WTC11 (cell line): ENCODE measurements at regions not wholly inside any gene's neighbourhood (a gene's known extent, or its start where the extent isn't known, plus 50 kb on each side); places are given as distances from the start of the nearest gene placed in this dataset.

Source experiments
- ATF1 ChIP-seq: sonication (generic); formaldehyde crosslinking; IDR thresholded peaks from 2 replicates; pipeline ENCODE4 v1.8.1; 2023; ENCODE audit warnings: mild to moderate bottlenecking, moderate library complexity, missing genetic modification reagents
- ETV6 ChIP-seq: sonication (generic); formaldehyde crosslinking; IDR thresholded peaks from 2 replicates; pipeline ENCODE4 v1.8.1; 2022; ENCODE audit warnings: mild to moderate bottlenecking, missing genetic modification reagents
- MXD4 ChIP-seq: fragments of 250-450 bp; sonication (Bioruptor Pico); IDR thresholded peaks from 2 replicates; pipeline ENCODE4 v1.8.0; 2021; ENCODE audit warnings: mild to moderate bottlenecking, moderate library complexity, borderline replicate concordance
- NFYB ChIP-seq: sonication (generic); formaldehyde crosslinking; conservative IDR thresholded peaks from 2 replicates; pipeline ENCODE4 v1.8.0; 2022; ENCODE audit warnings: low read depth, missing genetic modification reagents
- TF ChIP-seq, protein P1 (sequence below): fragments of 200-600 bp; IDR thresholded peaks from 2 replicates; pipeline ENCODE4 v1.8.0; 2022; ENCODE audit warnings: antibody characterized with exemption
- TF ChIP-seq, protein P2 (sequence below): sonication (generic); formaldehyde crosslinking; conservative IDR thresholded peaks from 2 replicates; pipeline ENCODE4 v1.8.1; 2023; ENCODE audit warnings: mild to moderate bottlenecking, low read depth, missing genetic modification reagents, moderate library complexity
- TF ChIP-seq, protein P3 (sequence below): sonication (generic); formaldehyde crosslinking; IDR thresholded peaks from 2 replicates; pipeline ENCODE4 v1.8.0; 2022; ENCODE audit warnings: mild to moderate bottlenecking, missing genetic modification reagents
- TF ChIP-seq, protein P4 (sequence below): sonication (generic); formaldehyde crosslinking; IDR thresholded peaks from 2 replicates; pipeline ENCODE4 v1.8.1; 2023; ENCODE audit warnings: mild to moderate bottlenecking, moderate library complexity, missing genetic modification reagents
- TF ChIP-seq, protein P5 (sequence below): sonication (generic); formaldehyde crosslinking; IDR thresholded peaks from 2 replicates; pipeline ENCODE4 v1.8.1; 2022; ENCODE audit warnings: low read depth, mild to moderate bottlenecking, moderate library complexity, missing genetic modification reagents, borderline replicate concordance

DNA sequence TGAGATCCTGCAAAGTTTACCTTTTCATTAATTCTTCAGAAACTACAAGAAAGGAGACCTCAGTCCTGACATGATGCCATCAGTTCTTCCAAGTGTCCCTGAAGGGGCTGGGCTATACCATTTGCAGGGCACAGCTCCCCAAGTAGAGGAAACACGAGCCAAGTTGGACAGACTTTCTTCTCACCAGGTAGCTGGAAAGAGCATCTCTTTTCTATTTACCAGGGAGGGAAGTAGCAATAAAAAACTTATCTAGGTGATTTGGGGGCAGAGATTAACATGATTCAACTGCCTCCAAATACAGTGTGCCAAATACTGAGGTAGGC is 103.9 kb upstream of the KCND3 start:
- no peak for TF ChIP-seq ETV6 (CRISPR knock-in tag)
- TF ChIP-seq, protein P1, sequence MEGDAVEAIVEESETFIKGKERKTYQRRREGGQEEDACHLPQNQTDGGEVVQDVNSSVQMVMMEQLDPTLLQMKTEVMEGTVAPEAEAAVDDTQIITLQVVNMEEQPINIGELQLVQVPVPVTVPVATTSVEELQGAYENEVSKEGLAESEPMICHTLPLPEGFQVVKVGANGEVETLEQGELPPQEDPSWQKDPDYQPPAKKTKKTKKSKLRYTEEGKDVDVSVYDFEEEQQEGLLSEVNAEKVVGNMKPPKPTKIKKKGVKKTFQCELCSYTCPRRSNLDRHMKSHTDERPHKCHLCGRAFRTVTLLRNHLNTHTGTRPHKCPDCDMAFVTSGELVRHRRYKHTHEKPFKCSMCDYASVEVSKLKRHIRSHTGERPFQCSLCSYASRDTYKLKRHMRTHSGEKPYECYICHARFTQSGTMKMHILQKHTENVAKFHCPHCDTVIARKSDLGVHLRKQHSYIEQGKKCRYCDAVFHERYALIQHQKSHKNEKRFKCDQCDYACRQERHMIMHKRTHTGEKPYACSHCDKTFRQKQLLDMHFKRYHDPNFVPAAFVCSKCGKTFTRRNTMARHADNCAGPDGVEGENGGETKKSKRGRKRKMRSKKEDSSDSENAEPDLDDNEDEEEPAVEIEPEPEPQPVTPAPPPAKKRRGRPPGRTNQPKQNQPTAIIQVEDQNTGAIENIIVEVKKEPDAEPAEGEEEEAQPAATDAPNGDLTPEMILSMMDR = no peak
- TF ChIP-seq, protein P2, sequence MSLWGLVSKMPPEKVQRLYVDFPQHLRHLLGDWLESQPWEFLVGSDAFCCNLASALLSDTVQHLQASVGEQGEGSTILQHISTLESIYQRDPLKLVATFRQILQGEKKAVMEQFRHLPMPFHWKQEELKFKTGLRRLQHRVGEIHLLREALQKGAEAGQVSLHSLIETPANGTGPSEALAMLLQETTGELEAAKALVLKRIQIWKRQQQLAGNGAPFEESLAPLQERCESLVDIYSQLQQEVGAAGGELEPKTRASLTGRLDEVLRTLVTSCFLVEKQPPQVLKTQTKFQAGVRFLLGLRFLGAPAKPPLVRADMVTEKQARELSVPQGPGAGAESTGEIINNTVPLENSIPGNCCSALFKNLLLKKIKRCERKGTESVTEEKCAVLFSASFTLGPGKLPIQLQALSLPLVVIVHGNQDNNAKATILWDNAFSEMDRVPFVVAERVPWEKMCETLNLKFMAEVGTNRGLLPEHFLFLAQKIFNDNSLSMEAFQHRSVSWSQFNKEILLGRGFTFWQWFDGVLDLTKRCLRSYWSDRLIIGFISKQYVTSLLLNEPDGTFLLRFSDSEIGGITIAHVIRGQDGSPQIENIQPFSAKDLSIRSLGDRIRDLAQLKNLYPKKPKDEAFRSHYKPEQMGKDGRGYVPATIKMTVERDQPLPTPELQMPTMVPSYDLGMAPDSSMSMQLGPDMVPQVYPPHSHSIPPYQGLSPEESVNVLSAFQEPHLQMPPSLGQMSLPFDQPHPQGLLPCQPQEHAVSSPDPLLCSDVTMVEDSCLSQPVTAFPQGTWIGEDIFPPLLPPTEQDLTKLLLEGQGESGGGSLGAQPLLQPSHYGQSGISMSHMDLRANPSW = no peak
- TF ChIP-seq, protein P3, sequence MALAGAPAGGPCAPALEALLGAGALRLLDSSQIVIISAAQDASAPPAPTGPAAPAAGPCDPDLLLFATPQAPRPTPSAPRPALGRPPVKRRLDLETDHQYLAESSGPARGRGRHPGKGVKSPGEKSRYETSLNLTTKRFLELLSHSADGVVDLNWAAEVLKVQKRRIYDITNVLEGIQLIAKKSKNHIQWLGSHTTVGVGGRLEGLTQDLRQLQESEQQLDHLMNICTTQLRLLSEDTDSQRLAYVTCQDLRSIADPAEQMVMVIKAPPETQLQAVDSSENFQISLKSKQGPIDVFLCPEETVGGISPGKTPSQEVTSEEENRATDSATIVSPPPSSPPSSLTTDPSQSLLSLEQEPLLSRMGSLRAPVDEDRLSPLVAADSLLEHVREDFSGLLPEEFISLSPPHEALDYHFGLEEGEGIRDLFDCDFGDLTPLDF = no peak
- no peak for TF ChIP-seq NFYB (CRISPR knock-in tag)
- TF ChIP-seq, protein P4, sequence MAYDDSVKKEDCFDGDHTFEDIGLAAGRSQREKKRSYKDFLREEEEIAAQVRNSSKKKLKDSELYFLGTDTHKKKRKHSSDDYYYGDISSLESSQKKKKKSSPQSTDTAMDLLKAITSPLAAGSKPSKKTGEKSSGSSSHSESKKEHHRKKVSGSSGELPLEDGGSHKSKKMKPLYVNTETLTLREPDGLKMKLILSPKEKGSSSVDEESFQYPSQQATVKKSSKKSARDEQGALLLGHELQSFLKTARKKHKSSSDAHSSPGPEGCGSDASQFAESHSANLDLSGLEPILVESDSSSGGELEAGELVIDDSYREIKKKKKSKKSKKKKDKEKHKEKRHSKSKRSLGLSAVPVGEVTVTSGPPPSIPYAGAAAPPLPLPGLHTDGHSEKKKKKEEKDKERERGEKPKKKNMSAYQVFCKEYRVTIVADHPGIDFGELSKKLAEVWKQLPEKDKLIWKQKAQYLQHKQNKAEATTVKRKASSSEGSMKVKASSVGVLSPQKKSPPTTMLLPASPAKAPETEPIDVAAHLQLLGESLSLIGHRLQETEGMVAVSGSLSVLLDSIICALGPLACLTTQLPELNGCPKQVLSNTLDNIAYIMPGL = no peak
- no peak for TF ChIP-seq ATF1 (CRISPR knock-in tag)
- TF ChIP-seq, protein P5, sequence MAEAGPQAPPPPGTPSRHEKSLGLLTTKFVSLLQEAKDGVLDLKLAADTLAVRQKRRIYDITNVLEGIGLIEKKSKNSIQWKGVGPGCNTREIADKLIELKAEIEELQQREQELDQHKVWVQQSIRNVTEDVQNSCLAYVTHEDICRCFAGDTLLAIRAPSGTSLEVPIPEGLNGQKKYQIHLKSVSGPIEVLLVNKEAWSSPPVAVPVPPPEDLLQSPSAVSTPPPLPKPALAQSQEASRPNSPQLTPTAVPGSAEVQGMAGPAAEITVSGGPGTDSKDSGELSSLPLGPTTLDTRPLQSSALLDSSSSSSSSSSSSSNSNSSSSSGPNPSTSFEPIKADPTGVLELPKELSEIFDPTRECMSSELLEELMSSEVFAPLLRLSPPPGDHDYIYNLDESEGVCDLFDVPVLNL (CRISPR knock-in tag) = no peak
- no peak for TF ChIP-seq MXD4 (CRISPR knock-in tag)
